Epidermal melanocyte (primary cell): ENCODE measurements at regions not wholly inside any gene's neighbourhood (a gene's known extent, or its start where the extent isn't known, plus 50 kb on each side); places are given as distances from the start of the nearest gene placed in this dataset.
"Not testable (repeated sequence)": the region's sequence is repeated elsewhere in the genome, so short reads cannot be mapped to it uniquely, and the experiment has no call there.

ENCODE experiments used
- DNase-seq: peaks from one replicate; pipeline ENCODE4 v3.0.0; 2011; ENCODE audit warnings: low spot score; ENCODE audit not compliant: insufficient read length

GRCh38 chr4:114087596-114088230 lies 108.3 kb upstream of the ARSJ start:
- no peak for DNase-seq

DNA sequence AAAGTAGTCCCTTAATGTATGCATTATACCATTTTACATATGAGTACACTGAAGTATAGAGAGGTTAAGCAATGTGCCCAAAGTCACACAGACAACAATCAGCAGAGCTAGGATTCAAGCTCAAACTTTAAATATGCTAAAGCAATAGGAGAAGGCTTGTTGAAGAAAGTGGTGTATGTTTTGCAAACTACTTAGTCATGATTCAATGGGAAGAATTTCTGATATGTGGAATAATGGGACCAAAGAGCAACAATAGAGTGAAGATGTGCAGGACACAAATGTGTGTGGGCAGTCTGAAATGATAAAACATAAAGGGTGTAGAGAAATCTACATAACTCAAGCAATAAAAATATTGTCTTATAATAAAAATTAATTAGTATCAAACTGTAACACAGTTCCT lies 109.0 kb upstream of the ARSJ start:
- no peak for DNase-seq

DNA sequence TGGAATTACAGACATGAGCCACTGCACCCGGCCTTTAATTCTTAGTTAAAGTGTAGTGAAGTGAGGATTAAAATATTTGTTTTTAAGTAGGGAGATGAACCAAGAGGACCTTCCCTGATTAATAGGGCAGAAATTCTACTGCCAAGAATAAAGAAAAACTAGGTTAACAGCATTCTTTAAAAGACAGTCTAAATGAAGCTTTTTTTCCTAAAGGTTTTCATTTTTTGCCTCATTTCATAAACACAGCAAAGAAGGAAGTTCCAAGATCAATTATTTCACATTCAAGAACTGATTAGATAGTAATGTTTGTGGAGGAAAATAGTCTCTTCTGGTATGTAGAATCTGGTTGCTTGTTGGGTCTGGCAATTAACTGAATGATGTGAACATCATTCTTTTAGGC lies 112.1 kb upstream of the ARSJ start:
- no peak for DNase-seq

DNA sequence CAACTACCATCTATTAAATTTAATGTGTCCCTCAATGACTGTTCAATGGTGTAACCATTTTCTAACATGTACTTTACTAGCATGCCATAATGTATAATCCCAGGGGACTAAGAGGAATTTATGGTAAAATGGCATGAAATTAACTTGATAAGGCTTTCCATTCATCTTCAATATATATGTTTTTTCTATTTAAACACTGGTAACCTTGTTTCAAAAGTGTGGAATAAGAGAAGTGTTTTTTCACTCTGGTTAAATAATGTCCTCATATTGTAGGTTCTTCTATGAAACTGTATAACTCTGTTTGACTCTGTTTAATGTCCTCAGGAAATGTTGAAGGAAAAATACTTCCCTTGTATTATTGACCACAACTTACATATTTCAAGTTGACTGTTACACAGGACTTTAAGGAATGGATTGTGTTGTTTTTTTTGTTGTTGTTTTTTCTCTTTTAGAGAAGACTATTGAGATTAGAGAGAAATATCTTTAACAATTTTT lies 113.8 kb upstream of the ARSJ start:
- no peak for DNase-seq

DNA sequence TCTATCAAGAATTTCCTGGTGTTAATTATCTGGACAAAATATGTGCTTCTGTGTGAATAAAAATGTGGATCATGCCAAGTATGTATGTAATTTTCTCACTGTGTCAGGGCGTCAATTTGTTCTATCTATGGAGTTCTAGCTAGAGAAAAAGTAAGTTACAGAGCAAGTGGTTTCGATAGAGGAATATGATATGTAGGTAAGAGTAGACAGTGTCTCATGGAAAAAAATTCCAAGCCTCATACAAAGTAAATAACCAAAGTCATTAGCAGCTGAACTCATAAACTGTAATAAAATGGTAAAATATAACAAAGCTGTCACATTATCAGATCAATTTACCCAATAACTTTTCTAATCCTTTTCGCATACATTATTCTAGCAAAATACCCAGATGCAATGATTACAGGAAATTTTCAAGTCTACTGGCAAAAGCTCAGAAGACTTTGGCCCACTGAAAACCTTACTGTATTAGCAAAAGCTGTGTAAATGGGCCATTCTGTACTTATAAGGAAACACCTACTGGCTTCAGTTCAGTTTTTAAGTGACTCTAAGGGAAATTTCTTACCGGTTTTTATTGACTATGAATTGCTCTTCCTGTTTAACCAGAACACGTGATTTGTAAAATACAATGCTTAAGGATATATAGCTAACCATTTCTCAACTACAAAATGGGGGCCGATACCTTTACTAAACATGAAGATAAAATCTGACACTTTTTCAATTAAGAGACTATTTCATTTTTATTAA lies 121.0 kb upstream of the ARSJ start:
- no peak for DNase-seq

GRCh38 chr4:114103908-114104307 lies 124.5 kb upstream of the ARSJ start:
- no peak for DNase-seq

DNA sequence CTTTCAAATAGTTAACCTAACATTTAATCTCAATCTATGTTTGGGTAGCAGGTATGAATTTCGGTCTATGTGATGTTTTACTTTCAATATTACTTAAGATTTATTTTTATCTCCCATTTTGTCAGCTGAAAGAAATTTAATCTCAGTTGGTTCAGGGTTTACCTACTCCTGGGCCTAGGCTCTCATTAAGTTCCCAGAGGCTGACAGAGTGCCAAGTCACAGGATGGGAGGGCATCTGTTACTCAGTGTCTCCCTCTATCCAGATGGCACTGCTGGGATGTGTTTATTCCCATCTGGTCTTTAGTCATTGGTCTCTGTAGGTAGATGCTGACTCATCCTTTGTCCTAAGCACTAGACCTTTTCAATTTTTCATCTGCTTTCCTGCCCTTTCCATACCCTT lies 129.4 kb upstream of the ARSJ start:
- DNase-seq = no peak

GRCh38 chr4:114109776-114110175 lies 130.3 kb upstream of the ARSJ start:
- DNase-seq = no peak

DNA sequence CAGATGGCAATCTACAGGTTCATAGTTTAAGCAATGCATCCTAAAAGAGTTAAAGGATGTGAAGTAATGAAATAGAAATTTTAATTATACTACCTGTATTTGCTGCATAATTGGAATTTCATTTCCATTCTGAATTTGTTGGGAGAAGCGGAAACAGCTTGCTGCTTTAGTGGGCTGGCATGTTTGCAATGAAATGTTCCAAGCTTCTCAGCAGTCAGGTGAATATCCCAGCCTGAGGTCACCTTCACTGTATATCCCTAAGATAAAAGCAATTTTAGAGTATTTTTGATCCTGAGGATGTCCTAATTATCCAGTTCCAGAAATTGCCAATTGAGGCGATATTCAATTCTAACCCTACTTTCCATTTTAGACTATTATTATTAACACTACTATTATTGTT lies 136.1 kb upstream of the ARSJ start:
- DNase-seq = no peak

DNA sequence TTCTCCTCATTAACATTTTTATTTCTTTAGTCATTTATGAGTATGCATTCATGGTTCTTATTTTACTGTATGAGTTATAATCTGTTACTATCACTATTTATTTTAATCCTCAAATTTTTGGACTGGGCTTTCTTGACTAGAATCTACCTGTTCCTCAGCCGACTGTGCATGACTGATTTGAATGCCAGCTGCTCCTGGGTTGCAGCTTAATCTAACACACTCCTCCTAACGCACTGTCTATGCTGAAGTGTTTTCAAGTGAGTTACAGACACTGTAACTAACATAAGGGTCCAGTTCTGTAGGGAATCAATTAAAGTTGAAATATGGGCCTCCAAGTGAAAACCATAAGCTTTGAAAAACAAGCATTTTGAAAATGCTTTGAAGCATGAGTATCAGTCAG lies 137.4 kb upstream of the ARSJ start:
- no peak for DNase-seq

GRCh38 chr4:114121221-114121620 lies 141.8 kb upstream of the ARSJ start:
- no peak for DNase-seq

DNA sequence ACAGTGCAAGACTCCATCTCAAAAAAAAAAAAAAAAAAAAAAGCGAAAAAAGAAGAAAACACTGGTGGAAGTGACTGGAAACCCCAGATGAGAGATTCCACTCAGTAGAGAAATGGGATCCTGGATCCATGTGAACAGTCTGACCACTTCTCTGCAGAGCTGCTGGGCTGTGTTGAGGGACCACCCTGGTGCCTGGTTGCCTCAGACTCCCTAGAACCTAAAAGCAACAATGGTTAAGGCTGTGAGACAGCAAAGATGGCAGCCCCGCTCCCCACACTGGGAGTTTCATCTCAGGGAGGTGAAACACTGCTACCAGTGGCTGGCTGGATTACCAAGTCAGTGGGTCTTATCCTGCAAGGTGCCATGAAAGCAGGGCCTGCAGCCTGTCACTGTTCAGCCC lies 152.8 kb upstream of the ARSJ start:
- no peak for DNase-seq

DNA sequence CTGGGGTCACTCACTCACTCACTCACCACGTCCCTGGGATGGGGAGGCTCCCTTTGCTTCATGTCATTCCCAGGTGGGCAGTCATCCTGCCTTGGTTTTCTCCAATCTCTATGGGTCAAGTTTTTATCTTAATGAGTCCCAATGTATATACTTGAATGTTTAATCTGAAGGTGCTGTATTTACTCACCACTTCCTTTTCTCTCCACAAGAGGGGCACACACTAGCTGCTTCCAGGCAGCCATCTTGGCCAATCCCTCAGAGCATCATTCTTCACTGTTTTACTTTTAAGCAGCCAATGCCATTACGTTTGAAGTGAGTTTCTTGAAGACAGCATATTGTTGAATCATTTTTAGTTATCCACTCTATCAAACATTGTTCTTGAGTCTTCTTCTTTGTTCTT lies 153.4 kb upstream of the ARSJ start:
- no peak for DNase-seq

DNA sequence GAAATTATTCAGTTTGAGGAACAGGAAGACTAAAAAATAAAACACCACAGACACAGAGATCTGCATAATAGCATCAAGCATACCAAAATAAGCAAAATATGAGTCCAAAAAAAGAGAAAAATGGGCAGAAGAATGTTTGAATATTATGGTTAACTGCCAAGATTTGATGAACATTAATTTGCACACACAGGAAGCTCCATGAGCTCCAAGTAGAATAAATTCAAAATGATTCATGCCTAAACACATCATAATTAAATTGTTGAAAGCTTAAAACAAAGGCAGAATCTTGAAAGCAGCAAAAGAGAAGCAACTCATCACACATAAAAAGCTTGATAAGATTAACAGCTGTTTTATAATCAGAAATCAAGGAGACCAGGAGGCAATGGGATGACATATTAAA lies 156.6 kb upstream of the ARSJ start:
- no peak for DNase-seq

DNA sequence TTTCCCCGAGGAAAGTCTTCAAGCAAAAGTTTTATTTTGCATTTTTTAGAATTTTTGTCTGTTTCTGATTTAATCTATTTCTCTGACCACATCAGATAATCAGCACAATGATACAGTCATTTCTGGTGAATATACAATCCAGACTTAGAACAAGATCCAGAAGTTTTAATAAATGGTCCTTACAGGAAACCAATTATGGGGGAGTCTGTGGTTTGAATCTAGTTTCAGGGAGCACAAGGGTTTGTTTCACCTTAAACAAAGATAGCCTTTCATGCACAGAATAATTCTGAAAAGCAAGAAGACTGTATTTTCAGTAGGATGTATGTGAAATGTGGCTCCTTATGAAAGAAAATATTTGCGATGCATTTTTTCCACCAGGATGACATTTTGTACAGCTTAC lies 158.5 kb upstream of the ARSJ start:
- DNase-seq = peak; percentile 50

DNA sequence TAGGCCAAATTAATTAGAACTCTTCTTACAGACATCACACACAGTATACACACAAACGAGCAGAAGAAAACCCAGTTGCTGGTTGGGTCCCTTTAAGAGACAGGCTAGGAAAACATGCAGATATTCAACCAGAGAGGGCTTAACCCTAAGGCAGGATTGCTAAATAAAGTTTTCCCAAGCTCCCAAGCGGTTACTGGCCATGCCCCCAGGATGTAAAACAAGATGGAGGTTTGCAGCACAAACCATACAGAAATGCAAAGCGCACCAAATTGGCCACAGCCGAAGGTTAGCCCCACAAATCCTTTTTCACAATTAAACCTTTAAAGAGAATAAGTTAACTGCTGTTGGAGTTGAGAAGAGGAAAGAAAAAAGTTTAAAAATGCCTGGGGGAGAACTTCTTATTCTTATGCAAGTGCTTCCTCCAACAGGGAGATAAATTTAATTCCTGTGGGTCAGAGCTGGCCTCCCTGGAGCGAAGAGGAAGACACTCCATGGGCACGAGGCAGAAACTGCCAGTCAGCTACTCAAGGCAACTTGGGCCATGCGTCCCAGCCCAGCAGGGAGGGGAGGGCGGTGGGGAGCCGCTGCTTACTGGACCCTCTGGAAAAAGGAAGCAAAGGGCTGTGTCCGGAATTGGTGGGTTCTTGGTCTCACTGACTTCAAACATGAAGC lies 167.6 kb upstream of the ARSJ start:
- DNase-seq = no peak

- not testable (repeated sequence) for DNase-seq
Measured at GRCh38 chr4:114147619-114148208, 168.3 kb upstream of the ARSJ start.

- DNase-seq = not testable (repeated sequence)
Measured at GRCh38 chr4:114148372-114149070, 169.1 kb upstream of the ARSJ start.

GRCh38 chr4:114156371-114156770 lies 176.9 kb upstream of the ARSJ start:
- no peak for DNase-seq

- no peak for DNase-seq
Measured at GRCh38 chr4:114161809-114162208, 182.4 kb upstream of the ARSJ start.

DNA sequence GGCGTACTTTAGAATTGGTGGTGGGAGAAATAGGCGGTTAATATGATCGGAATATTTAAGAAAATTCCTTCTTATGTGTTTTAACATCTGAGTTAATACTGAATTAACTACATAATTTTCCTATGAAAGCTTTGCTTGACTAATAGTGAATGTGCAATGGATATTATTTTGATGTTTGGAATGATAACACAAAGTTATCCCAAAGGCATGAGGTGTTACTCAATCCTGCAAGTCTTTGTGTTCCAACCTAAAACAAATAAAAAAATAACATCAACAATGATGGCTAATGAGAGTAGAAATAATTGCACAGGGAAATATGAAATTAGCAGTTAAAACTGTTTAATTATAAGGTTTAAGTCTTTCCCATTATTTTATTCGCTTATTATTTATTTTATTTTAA lies 183.6 kb upstream of the ARSJ start:
- no peak for DNase-seq

DNA sequence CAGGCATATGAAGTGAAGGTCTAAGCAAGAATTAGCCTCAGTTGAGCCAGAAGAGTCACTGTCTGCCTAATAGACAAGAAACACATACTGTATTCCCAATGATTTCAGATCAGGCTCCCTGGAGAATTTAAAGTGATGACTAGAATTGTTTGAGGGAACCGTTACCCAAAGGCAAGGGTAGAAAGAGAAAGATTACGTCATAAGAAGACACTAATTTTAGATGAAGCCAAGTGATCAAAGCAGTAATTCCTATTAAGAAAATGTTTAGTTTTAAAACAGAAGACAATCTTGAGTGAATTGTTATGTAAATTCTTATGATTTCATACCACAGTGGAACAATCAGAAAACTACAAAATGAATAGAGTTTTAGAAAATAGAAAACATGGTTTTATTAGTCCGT lies 194.5 kb upstream of the ARSJ start:
- DNase-seq = no peak
